ENCODE measurements at regions not wholly inside any gene's neighbourhood (a gene's known extent, or its start where the extent isn't known, plus 50 kb on each side); places are given as distances from the start of the nearest gene placed in this dataset.

GRCh38 chr10:131485732-131486131 lies 174.2 kb upstream of the TCERG1L start:
- TF ChIP-seq, protein P1, sequence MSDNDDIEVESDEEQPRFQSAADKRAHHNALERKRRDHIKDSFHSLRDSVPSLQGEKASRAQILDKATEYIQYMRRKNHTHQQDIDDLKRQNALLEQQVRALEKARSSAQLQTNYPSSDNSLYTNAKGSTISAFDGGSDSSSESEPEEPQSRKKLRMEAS (IDR thresholded peaks at IDR 0.05; ENCODE audit: low read depth, low read length), result no peak
- TF ChIP-seq POLR2A (IDR thresholded peaks at IDR 0.05; ENCODE audit: extremely low read depth, insufficient read length), result no peak

All from NB4 (cell line).